HepG2 (cell line): ENCODE measurements at regions not wholly inside any gene's neighbourhood (a gene's known extent, or its start where the extent isn't known, plus 50 kb on each side); places are given as distances from the start of the nearest gene placed in this dataset.

Experiments used
- ATAC-seq: fragments of 200-7000 bp; cut with Tn5 transposase; 3 replicates; pipeline ENCODE4 v1.9.1; 2020; ENCODE audit warnings: mild to moderate bottlenecking, moderate library complexity
- BruUV-seq: library from RNA; stranded (reverse); fragments of 400-500 nt; replicated peaks from 2 replicates; lab custom pipeline; 2021; lab: Mats Ljungman, UMichigan
- CTCF ChIA-PET: fragments of 300-600 bp; formaldehyde crosslinking; extraction: SDS; loops from one replicate; lab custom pipeline; 2021; ENCODE audit warnings: low total read pairs, inconsistent platforms, low intra/inter-chr PET ratio; lab: Yijun Ruan, JAX
- POLR2A ChIA-PET: fragments of 350-600 bp; sonication (Branson Sonifier 250); formaldehyde crosslinking; loops from one replicate; lab custom pipeline; 2020; ENCODE audit warnings: antibody characterized with exemption, inconsistent platforms; lab: Yijun Ruan, JAX
- DNase-seq: peaks from one replicate; pipeline ENCODE4 v3.0.0-alpha.2; 2015; ENCODE audit warnings: low spot score
- FAIRE-seq: peaks from 3 replicates; lab custom pipeline; 2011; peaks lifted over from hg19 to GRCh38; lab: Jason Lieb, UNC
- H2AFZ ChIP-seq: one replicate; pipeline ENCODE4 v1.6.1; 2011; ENCODE audit warnings: low read length, inconsistent platforms
- H3K27ac ChIP-seq: fragments of 300-600 bp; 3 replicates; pipeline ENCODE4 v1.8.0; 2011; ENCODE audit warnings: mixed run types, mild to moderate bottlenecking, mixed read lengths, low read length, inconsistent platforms; ENCODE audit not compliant: insufficient read depth; ENCODE audit errors: extremely low read length
- H3K27me3 ChIP-seq, 2 experiments: fragments of 200-600 bp in 1 of 2; 2 replicates in 1 of 2; 3 replicates in 1 of 2; pipeline versions ENCODE4 v1.6.0 to v1.8.0; 2011; ENCODE audit warnings: low read length in 2 of 2, mild to moderate bottlenecking in 2 of 2, moderate library complexity in 2 of 2, inconsistent platforms in 1 of 2; ENCODE audit not compliant: insufficient read depth in 2 of 2, control insufficient read depth in 1 of 2
- H3K36me3 ChIP-seq, 2 experiments: fragments of 200-600 bp in 1 of 2; replicated peaks in 1 of 2; 2 replicates in 1 of 2; 3 replicates in 1 of 2; pipeline versions ENCODE4 v1.5.1 to v1.8.0; 2011; ENCODE audit warnings: low read length in 2 of 2, inconsistent platforms in 1 of 2; ENCODE audit not compliant: insufficient read depth in 2 of 2, control insufficient read depth in 1 of 2
- H3K4me1 ChIP-seq: 2 replicates; pipeline ENCODE4 v1.5.1; 2012; ENCODE audit warnings: low read length, inconsistent platforms; ENCODE audit not compliant: insufficient read depth
- H3K4me2 ChIP-seq: 2 replicates; pipeline ENCODE4 v1.6.0; 2011; ENCODE audit warnings: low read depth, low read length, inconsistent platforms
- H3K4me3 ChIP-seq, 3 experiments: fragments of 200-600 bp in 1 of 3; sonication (generic), shearing (Covaris generic) in 1 of 3; replicated peaks in 1 of 3; 2 replicates each; pipeline ENCODE4 v1.5.1; 2011 to 2016; ENCODE audit warnings: low read length in 3 of 3, inconsistent platforms in 2 of 3, low read depth in 2 of 3, mild to moderate bottlenecking in 2 of 3, control low read depth in 1 of 3, mixed read lengths in 1 of 3; ENCODE audit not compliant: insufficient read depth in 1 of 3
- H3K79me2 ChIP-seq: one replicate; pipeline ENCODE4 v1.6.1; 2011; ENCODE audit warnings: low read length, inconsistent platforms; ENCODE audit not compliant: insufficient read depth
- H3K9ac ChIP-seq: 2 replicates; pipeline ENCODE4 v1.6.0; 2011; ENCODE audit warnings: mild to moderate bottlenecking, low read depth, low read length, inconsistent platforms; ENCODE audit not compliant: insufficient read depth
- H3K9me3 ChIP-seq: 2 replicates; pipeline ENCODE4 v1.5.1; 2012; ENCODE audit warnings: mild to moderate bottlenecking, low read length
- H4K20me1 ChIP-seq: 2 replicates; pipeline ENCODE4 v1.6.0; 2011; ENCODE audit warnings: inconsistent platforms, mild to moderate bottlenecking, low read length, moderate library complexity; ENCODE audit not compliant: insufficient read depth
- ARID3A ChIP-seq: IDR thresholded peaks from 2 replicates; pipeline ENCODE4 v1.6.1; 2012; ENCODE audit warnings: low read depth, low read length, improper control_type of control experiment
- FOXP4 ChIP-seq: sonication (generic); formaldehyde crosslinking; IDR thresholded peaks from 2 replicates; pipeline ENCODE4 v1.4.0; 2020; ENCODE audit warnings: missing genetic modification reagents
- MLXIP ChIP-seq: sonication (generic); formaldehyde crosslinking; IDR thresholded peaks from 2 replicates; pipeline ENCODE4 v1.9.0; 2021; ENCODE audit warnings: missing genetic modification reagents, borderline replicate concordance
- RXRA ChIP-seq: sonication (generic); formaldehyde crosslinking; IDR thresholded peaks from 2 replicates; pipeline ENCODE4 v1.5.1; 2020; ENCODE audit warnings: missing genetic modification reagents
- SATB2 ChIP-seq: sonication (generic); formaldehyde crosslinking; IDR thresholded peaks from 2 replicates; pipeline ENCODE4 v1.5.0; 2020; ENCODE audit warnings: missing genetic modification reagents
- SETDB1 ChIP-seq: sonication (generic); formaldehyde crosslinking; IDR thresholded peaks from 2 replicates; pipeline ENCODE4 v1.5.1; 2020; ENCODE audit warnings: missing genetic modification reagents, mild to moderate bottlenecking, borderline replicate concordance
- SMAD3 ChIP-seq: sonication (generic); formaldehyde crosslinking; IDR thresholded peaks from 2 replicates; pipeline ENCODE4 v1.4.0; 2020; ENCODE audit warnings: missing genetic modification reagents
- ZBTB3 ChIP-seq: sonication (generic); formaldehyde crosslinking; IDR thresholded peaks from 2 replicates; pipeline ENCODE4 v1.4.0; 2020; ENCODE audit warnings: low read depth, mild to moderate bottlenecking, moderate library complexity, missing genetic modification reagents, borderline replicate concordance
- ZNF292 ChIP-seq: sonication (generic); formaldehyde crosslinking; IDR thresholded peaks from 2 replicates; pipeline ENCODE4 v1.8.1; 2022; ENCODE audit warnings: mild to moderate bottlenecking, low read depth, missing genetic modification reagents, borderline replicate concordance
- ZNF782 ChIP-seq: sonication (generic); formaldehyde crosslinking; IDR thresholded peaks from 2 replicates; pipeline ENCODE4 v1.4.0; 2020; ENCODE audit warnings: missing genetic modification reagents, mild to moderate bottlenecking, borderline replicate concordance
- ZSCAN31 ChIP-seq: sonication (generic); formaldehyde crosslinking; IDR thresholded peaks from 2 replicates; pipeline ENCODE4 v1.5.0; 2020; ENCODE audit warnings: low read depth, mild to moderate bottlenecking, missing genetic modification reagents
- WGBS: methylation state at CpG from one replicate; pipeline ENCODE4 v1.1.6; 2017; ENCODE audit warnings: low lambda C conversion rate; 5-methylcytosine and 5-hydroxymethylcytosine counted together
- in situ Hi-C: cut with HindIII; loops from 2 replicates; pipeline ENCODE4 v1.10.0; 2017; ENCODE audit warnings: low pct_unique_long_range_greater_than_20kb; ENCODE audit not compliant: extremely low pct_ligation_motif_present
- intact Hi-C: fragments of 100-400 bp; cut with micrococcal nuclease; formaldehyde crosslinking; loops from one replicate; pipeline ENCODE4 v1.10.0; 2022; ENCODE audit not compliant: unreplicated experiment

- H3K4me3 ChIP-seq, result no peak overlapping the region
- FAIRE-seq (no peak), ATAC-seq (no peak), DNase-seq (no peak)
- CTCF ChIA-PET, result no interaction called here
- peaks cover 21% of the 10 kb centered on the region for H3K4me1 ChIP-seq
- H3K27me3 ChIP-seq, result peaks cover 0 to 42% of the 10 kb centered on the region in 2 experiments; a peak in 4 of 5 replicates
- H2AFZ ChIP-seq, result no peak overlapping the region
- POLR2A ChIA-PET, result no interaction called here
- H3K9ac ChIP-seq, result no peak overlapping the region
- H3K4me2 ChIP-seq, result no peak overlapping the region
- BruUV-seq, result no TSS peak
- WGBS, result 62% methylated on average over 17 of the region's 17 CpGs
- no peaks in the 10 kb centered on the region for H3K36me3 ChIP-seq
- in situ Hi-C loops (no loop called here), intact Hi-C loops (no loop called here)
- H4K20me1 ChIP-seq, result no peaks in the 10 kb centered on the region; the same call in 1 of the 2 replicates
- H3K27ac ChIP-seq, result no peak overlapping the region
- H3K79me2 ChIP-seq, result no peaks in the 10 kb centered on the region
- no peaks in the 10 kb centered on the region for H3K9me3 ChIP-seq
- TF ChIP-seq ZNF292 (CRISPR knock-in tag) (no peak), ZSCAN31 (CRISPR knock-in tag) (no peak), FOXP4 (CRISPR knock-in tag) (no peak), ZNF782 (CRISPR knock-in tag) (no peak)
Measured at GRCh38 chr19:33950091-33950750, 153.6 kb downstream of the KCTD15 start.

GRCh38 chr19:33953023-33953422 is 156.4 kb downstream of the KCTD15 start:
- Histone ChIP-seq H2AFZ (no peak overlapping the region), H3K4me2 (no peak overlapping the region), H3K9me3 (no peaks in the 10 kb centered on the region), H3K79me2 (no peaks in the 10 kb centered on the region), H4K20me1 (no peaks in the 10 kb centered on the region), H3K9ac (no peak overlapping the region), H3K27ac (no peak overlapping the region), H3K36me3 (no peaks in the 10 kb centered on the region), H3K27me3 (peaks cover 0 to 44% of the 10 kb centered on the region in 2 experiments; a peak in 4 of 5 replicates), H3K4me1 (peaks cover under 1% of the 10 kb centered on the region; the same call in 1 of the 2 replicates), H3K4me3 (no peak overlapping the region)
- intact Hi-C loops, result no loop called here
- POLR2A ChIA-PET, result no interaction called here
- in situ Hi-C loops, result no loop called here
- WGBS, result 23% methylated on average over 3 of the region's 8 CpGs
- FAIRE-seq (no peak), ATAC-seq (no peak), DNase-seq (no peak)
- CTCF ChIA-PET, result interaction anchor here (0.8 kb wide), 1 partner anchor 175 kb away, joined by 3 read pairs; no protein-coding TSS in a partner anchor
- BruUV-seq, result no TSS peak
- TF ChIP-seq ARID3A, result no peak
- TF ChIP-seq SETDB1 (CRISPR knock-in tag), result no peak
- TF ChIP-seq MLXIP (CRISPR knock-in tag), result no peak
- no peak for TF ChIP-seq SMAD3
- TF ChIP-seq SATB2 (CRISPR knock-in tag), result no peak
- no peak for TF ChIP-seq ZBTB3 (CRISPR knock-in tag)
- no peak for TF ChIP-seq RXRA
